Smooth muscle cell (in vitro differentiated cells): ENCODE measurements at regions not wholly inside any gene's neighbourhood (a gene's known extent, or its start where the extent isn't known, plus 50 kb on each side); places are given as distances from the start of the nearest gene placed in this dataset.

ENCODE experiments used
- DNase-seq: peaks from one replicate; lab custom pipeline; 2025; ENCODE audit not compliant: unreplicated experiment; lab: John Stamatoyannopoulos, UW
- H2AFZ ChIP-seq: fragments of 200-600 bp; sonication (generic); 2 replicates; pipeline ENCODE4 v1.6.0; 2016; ENCODE audit warnings: antibody characterized with exemption, low read depth, mild to moderate bottlenecking
- H3F3A ChIP-seq: fragments of 200-600 bp; sonication (generic); 2 replicates; pipeline ENCODE4 v1.6.0; 2017; ENCODE audit warnings: antibody characterized with exemption, low read depth
- H3K27ac ChIP-seq: fragments of 200-600 bp; sonication (generic); 2 replicates; pipeline ENCODE4 v1.5.1; 2016; ENCODE audit warnings: low read depth, mild to moderate bottlenecking
- H3K27me3 ChIP-seq: fragments of 200-600 bp; sonication (generic); 2 replicates; pipeline ENCODE4 v1.6.1; 2016; ENCODE audit warnings: low read depth, mild to moderate bottlenecking
- H3K36me3 ChIP-seq: fragments of 200-600 bp; sonication (generic); 2 replicates; pipeline ENCODE4 v1.5.1; 2016; ENCODE audit warnings: low read depth
- H3K4me1 ChIP-seq: fragments of 200-600 bp; sonication (generic); 2 replicates; pipeline ENCODE4 v1.5.1; 2016; ENCODE audit warnings: low read depth
- H3K4me2 ChIP-seq: fragments of 200-600 bp; sonication (generic); 2 replicates; pipeline ENCODE4 v1.6.0; 2016; ENCODE audit warnings: mild to moderate bottlenecking
- H3K4me3 ChIP-seq: fragments of 200-600 bp; sonication (generic); 2 replicates; pipeline ENCODE4 v1.5.1; 2016; ENCODE audit warnings: mild to moderate bottlenecking
- H3K79me2 ChIP-seq: fragments of 200-600 bp; sonication (generic); 2 replicates; pipeline ENCODE4 v1.6.0; 2016; ENCODE audit warnings: low read depth, mild to moderate bottlenecking
- H3K9ac ChIP-seq: fragments of 200-600 bp; sonication (generic); 2 replicates; pipeline ENCODE4 v1.6.0; 2016; ENCODE audit warnings: low read depth
- H3K9me3 ChIP-seq: fragments of 200-600 bp; sonication (generic); replicated peaks from 2 replicates; pipeline ENCODE4 v1.5.1; 2016; ENCODE audit warnings: low read depth
- H4K20me1 ChIP-seq: fragments of 200-600 bp; sonication (generic); 2 replicates; pipeline ENCODE4 v1.6.0; 2016; ENCODE audit warnings: low read depth
- CTCF ChIP-seq: fragments of 200-600 bp; sonication (generic); IDR thresholded peaks from 2 replicates; pipeline ENCODE4 v1.5.1; 2017; ENCODE audit warnings: borderline replicate concordance, mild to moderate bottlenecking, antibody characterized with exemption; ENCODE audit not compliant: insufficient read depth, poor library complexity, severe bottlenecking
- WGBS: methylation state at CpG from one replicate; pipeline ENCODE4 v1.1.7; 2016; ENCODE audit warnings: low lambda C conversion rate; 5-methylcytosine and 5-hydroxymethylcytosine counted together

- Histone ChIP-seq H3K27ac (no peak overlapping the region), H3K27me3 (no peaks in the 10 kb centered on the region), H3K36me3 (no peaks in the 10 kb centered on the region), H4K20me1 (no peaks in the 10 kb centered on the region), H3K4me3 (no peak overlapping the region), H2AFZ (no peak overlapping the region), H3K4me2 (no peak overlapping the region), H3K9ac (no peak overlapping the region), H3F3A (no peaks in the 10 kb centered on the region), H3K9me3 (no peaks in the 10 kb centered on the region), H3K4me1 (no peaks in the 10 kb centered on the region), H3K79me2 (no peaks in the 10 kb centered on the region)
- 89% methylated on average over 5 of the region's 5 CpGs for WGBS
- no peak for TF ChIP-seq CTCF
- DNase-seq: no peak
Measured at GRCh38 chr21:35603494-35603893, 456.8 kb downstream of the SETD4 start.

GRCh38 chr21:35602811-35603362 lies 457.4 kb downstream of the SETD4 start:
- no peak for TF ChIP-seq CTCF
- no peaks in the 10 kb centered on the region for H3F3A ChIP-seq
- no peak overlapping the region for H3K4me3 ChIP-seq
- no peaks in the 10 kb centered on the region for H3K27me3 ChIP-seq
- no peaks in the 10 kb centered on the region for H4K20me1 ChIP-seq
- no peak overlapping the region for H2AFZ ChIP-seq
- no peaks in the 10 kb centered on the region for H3K36me3 ChIP-seq
- H3K79me2 ChIP-seq: no peaks in the 10 kb centered on the region
- no peaks in the 10 kb centered on the region for H3K4me1 ChIP-seq
- DNase-seq: no peak
- H3K4me2 ChIP-seq: no peak overlapping the region
- WGBS: 86% methylated on average over 7 of the region's 7 CpGs
- H3K27ac ChIP-seq: no peak overlapping the region
- H3K9ac ChIP-seq: no peak overlapping the region
- H3K9me3 ChIP-seq: no peaks in the 10 kb centered on the region

- H4K20me1 ChIP-seq: no peaks in the 10 kb centered on the region
- no peaks in the 10 kb centered on the region for H3F3A ChIP-seq
- peak overlapping the region; percentile 36 for H3K4me2 ChIP-seq
- no peaks in the 10 kb centered on the region for H3K36me3 ChIP-seq
- H3K4me3 ChIP-seq: no peak overlapping the region
- TF ChIP-seq CTCF: no peak
- no peak for DNase-seq
- 48% methylated on average over 4 of the region's 4 CpGs for WGBS
- no peaks in the 10 kb centered on the region for H3K27me3 ChIP-seq
- no peaks in the 10 kb centered on the region for H3K79me2 ChIP-seq
- no peaks in the 10 kb centered on the region for H3K9me3 ChIP-seq
- H2AFZ ChIP-seq: no peak overlapping the region
- H3K4me1 ChIP-seq: no peaks in the 10 kb centered on the region
- H3K27ac ChIP-seq: no peak overlapping the region
- H3K9ac ChIP-seq: no peak overlapping the region
Measured at GRCh38 chr21:35601211-35601610, 459.1 kb downstream of the SETD4 start.

- H3K9me3 ChIP-seq: no peaks in the 10 kb centered on the region
- H3K27ac ChIP-seq: no peak overlapping the region
- 72% methylated on average over 8 of the region's 8 CpGs for WGBS
- no peak overlapping the region for H3K9ac ChIP-seq
- H3F3A ChIP-seq: no peaks in the 10 kb centered on the region
- no peaks in the 10 kb centered on the region for H3K4me1 ChIP-seq
- no peaks in the 10 kb centered on the region for H3K27me3 ChIP-seq
- DNase-seq: no peak
- TF ChIP-seq CTCF: no peak
- no peaks in the 10 kb centered on the region for H4K20me1 ChIP-seq
- H3K4me3 ChIP-seq: no peak overlapping the region
- no peaks in the 10 kb centered on the region for H3K79me2 ChIP-seq
- no peak overlapping the region for H3K4me2 ChIP-seq
- H3K36me3 ChIP-seq: no peaks in the 10 kb centered on the region
- no peak overlapping the region for H2AFZ ChIP-seq
Measured at GRCh38 chr21:35599164-35599563, 461.2 kb downstream of the SETD4 start.
